Kidney glomerular epithelial cell (primary cell): ENCODE measurements at regions not wholly inside any gene's neighbourhood (a gene's known extent, or its start where the extent isn't known, plus 50 kb on each side); places are given as distances from the start of the nearest gene placed in this dataset.

Source experiments
- DNase-seq: peaks from one replicate; lab custom pipeline; 2025; lab: John Stamatoyannopoulos, UW

- DNase-seq: peak; percentile 55
These were observed 51.9 kb upstream of the TSPAN11 start for GRCh38 chr12:30874455-30875321.

- DNase-seq: no peak
These were observed 55.9 kb upstream of the TSPAN11 start for GRCh38 chr12:30870491-30871265.

GRCh38 chr12:30867415-30867814, 59.1 kb upstream of the TSPAN11 start:
- no peak for DNase-seq

GRCh38 chr12:30866256-30866655, 60.3 kb upstream of the TSPAN11 start:
- DNase-seq: no peak

GRCh38 chr12:30863839-30864238, 62.7 kb upstream of the TSPAN11 start:
- DNase-seq: no peak

GRCh38 chr12:30862486-30862885, 64.1 kb upstream of the TSPAN11 start:
- DNase-seq: peak; percentile 31

- no peak for DNase-seq
These were observed 67.3 kb upstream of the TSPAN11 start for GRCh38 chr12:30859226-30859625.

GRCh38 chr12:30858471-30858870, 68.1 kb upstream of the TSPAN11 start:
- no peak for DNase-seq

- no peak for DNase-seq
These were observed 72.9 kb upstream of the TSPAN11 start for GRCh38 chr12:30853561-30854133.

- no peak for DNase-seq
These were observed 75.9 kb upstream of the TSPAN11 start for GRCh38 chr12:30850684-30851083.

GRCh38 chr12:30847259-30847658, 79.3 kb upstream of the TSPAN11 start:
- peak; percentile 49 for DNase-seq

- no peak for DNase-seq
These were observed 79.8 kb upstream of the TSPAN11 start for GRCh38 chr12:30846776-30847175.

- no peak for DNase-seq
These were observed 80.9 kb upstream of the TSPAN11 start for GRCh38 chr12:30845676-30846075.

GRCh38 chr12:30843211-30843610, 83.3 kb upstream of the TSPAN11 start:
- no peak for DNase-seq

GRCh38 chr12:30840715-30841114, 85.8 kb upstream of the TSPAN11 start:
- DNase-seq: no peak

GRCh38 chr12:30839643-30840220, 85.0 kb upstream of the CAPRIN2 start:
- DNase-seq: no peak

GRCh38 chr12:30837595-30837994, 82.8 kb upstream of the CAPRIN2 start:
- no peak for DNase-seq

GRCh38 chr12:30836656-30837445, 82.1 kb upstream of the CAPRIN2 start:
- DNase-seq: no peak

GRCh38 chr12:30835216-30835615, 80.5 kb upstream of the CAPRIN2 start:
- no peak for DNase-seq

- no peak for DNase-seq
These were observed 76.0 kb upstream of the CAPRIN2 start for GRCh38 chr12:30830751-30831150.

GRCh38 chr12:30829876-30830275, 75.1 kb upstream of the CAPRIN2 start:
- no peak for DNase-seq

GRCh38 chr12:30828686-30829085, 73.9 kb upstream of the CAPRIN2 start:
- DNase-seq: peak; percentile 93
